Activated CD4-positive, alpha-beta T cell treated with anti-CD3 and anti-CD28 coated beads, Interleukin-2, amount 10 ng/mL, durations not matched to agents 7 days and 5 days (primary cell): ENCODE measurements at regions not wholly inside any gene's neighbourhood (a gene's known extent, or its start where the extent isn't known, plus 50 kb on each side); places are given as distances from the start of the nearest gene placed in this dataset.
A peak's percentile ranks its signal among the peaks of the same experiment; 100 is the strongest.
"Not testable (repeated sequence)": the region's sequence is repeated elsewhere in the genome, so short reads cannot be mapped to it uniquely, and the experiment has no call there.

ENCODE experiments used
- CTCF ChIA-PET: fragments of 350-600 bp; sonication (Branson Sonifier 250); formaldehyde crosslinking; loops from one replicate; lab custom pipeline; 2021; ENCODE audit warnings: antibody characterized with exemption; lab: Charles Lee
- POLR2A ChIA-PET: fragments of 350-600 bp; sonication (Branson Sonifier 250); formaldehyde crosslinking; loops from one replicate; lab custom pipeline; 2021; ENCODE audit warnings: antibody characterized with exemption; lab: Charles Lee
- DNase-seq: peaks from one replicate; pipeline ENCODE4 v3.0.0-alpha.2; 2020
- H3K27ac Mint-ChIP-seq: one replicate; pipeline ENCODE4 v1.8.0; 2021; ENCODE audit warnings: mild to moderate bottlenecking, moderate library complexity, mixed read lengths
- H3K27me3 Mint-ChIP-seq: one replicate; pipeline ENCODE4 v1.8.0; 2021; ENCODE audit warnings: mixed read lengths
- H3K36me3 Mint-ChIP-seq: one replicate; pipeline ENCODE4 v1.8.0; 2021; ENCODE audit warnings: low read depth, mixed read lengths
- H3K4me1 Mint-ChIP-seq: one replicate; pipeline ENCODE4 v1.8.0; 2021; ENCODE audit warnings: mixed read lengths
- H3K4me3 Mint-ChIP-seq: one replicate; pipeline ENCODE4 v1.8.0; 2021; ENCODE audit warnings: mild to moderate bottlenecking, moderate library complexity, mixed read lengths
- H3K9me3 Mint-ChIP-seq: one replicate; pipeline ENCODE4 v1.8.0; 2021; ENCODE audit warnings: mixed read lengths

DNA sequence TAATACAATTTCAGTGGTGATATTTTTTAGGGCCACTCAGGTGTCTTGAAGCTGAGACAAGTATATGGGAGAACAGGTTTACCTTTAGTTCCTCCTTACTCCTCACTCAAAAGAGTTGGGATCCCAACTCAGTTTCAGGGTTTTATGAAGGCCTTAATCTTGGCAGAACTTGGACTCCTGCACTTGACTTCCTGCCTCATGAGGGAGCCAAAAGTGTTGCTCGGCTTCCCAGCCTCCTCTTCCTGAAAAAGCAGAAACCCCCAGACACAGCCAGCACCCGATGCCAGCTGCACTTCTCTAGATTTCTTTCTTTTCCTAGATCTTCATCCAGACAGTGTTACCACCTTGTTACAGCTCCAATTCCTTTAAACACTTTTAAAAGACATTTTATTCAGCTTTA, 70.8 kb upstream of the TMPRSS2 start:
- Mint-ChIP-seq H3K4me3 (no peak overlapping the region), H3K27me3 (peaks cover 2% of the 10 kb centered on the region), H3K9me3 (peaks cover 7% of the 10 kb centered on the region), H3K27ac (no peak overlapping the region), H3K4me1 (no peaks in the 10 kb centered on the region), H3K36me3 (no peaks in the 10 kb centered on the region)
- ChIA-PET CTCF (no interaction called here), POLR2A (no interaction called here)
- DNase-seq = no peak

DNA sequence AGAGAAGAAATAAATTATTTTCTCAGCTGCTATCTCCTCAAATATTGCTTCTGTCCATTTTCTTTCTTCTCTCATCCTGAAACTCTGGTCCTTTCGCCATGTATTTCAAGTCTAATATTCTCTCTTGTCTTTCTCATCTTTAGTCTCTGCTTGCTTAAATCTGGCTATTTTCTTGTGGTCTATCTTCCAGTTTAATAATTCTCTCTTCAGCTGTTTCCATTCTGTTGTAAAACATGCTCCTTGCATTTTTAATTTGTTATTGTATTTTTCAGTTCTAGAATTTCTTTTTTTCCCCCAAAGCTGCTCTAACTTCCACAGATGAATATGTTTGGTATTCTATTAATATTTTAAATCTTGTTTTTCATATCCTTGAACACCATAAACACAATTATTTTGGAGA, 70.1 kb upstream of the TMPRSS2 start:
- Mint-ChIP-seq H3K9me3 (peaks cover 10% of the 10 kb centered on the region), H3K4me1 (no peaks in the 10 kb centered on the region), H3K27ac (no peak overlapping the region), H3K36me3 (no peaks in the 10 kb centered on the region), H3K27me3 (peaks cover 2% of the 10 kb centered on the region), H3K4me3 (no peak overlapping the region)
- ChIA-PET POLR2A (no interaction called here), CTCF (interaction anchor here (1.3 kb wide), 1 partner anchor 11 kb away, joined by 4 read pairs; no protein-coding TSS in a partner anchor)
- no peak for DNase-seq

DNA sequence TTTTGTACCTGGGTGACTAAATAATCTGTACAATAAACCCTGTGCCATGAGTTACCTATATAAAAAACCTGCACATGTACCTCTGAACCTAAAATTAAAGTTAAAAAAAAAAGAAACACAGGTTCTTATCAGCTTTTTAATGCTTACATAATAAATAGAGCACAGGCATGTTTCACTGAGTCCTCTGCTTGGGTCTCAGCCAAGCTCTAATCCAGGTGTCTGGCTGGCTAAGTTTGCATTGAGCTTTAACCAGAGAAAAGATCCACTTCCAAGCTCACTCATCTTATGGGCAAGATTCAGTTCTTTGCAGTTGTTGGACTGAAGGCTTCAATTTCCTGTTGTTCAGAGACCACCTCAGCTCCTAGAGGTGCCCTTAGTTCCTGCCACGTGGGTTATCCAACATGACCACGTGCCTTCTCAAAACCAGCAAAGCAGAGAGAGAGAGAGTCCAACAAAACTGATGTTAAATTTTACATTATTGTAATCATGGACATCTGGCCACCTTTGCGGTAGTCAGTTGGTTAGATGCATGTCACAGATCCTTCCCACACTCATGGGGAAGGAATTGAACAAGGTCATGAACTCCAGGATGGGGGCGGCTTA, 68.2 kb upstream of the TMPRSS2 start:
- no peak for DNase-seq
- H3K9me3 Mint-ChIP-seq = peaks cover 14% of the 10 kb centered on the region
- H3K27ac Mint-ChIP-seq = no peak overlapping the region
- no peaks in the 10 kb centered on the region for H3K4me1 Mint-ChIP-seq
- peaks cover 2% of the 10 kb centered on the region for H3K27me3 Mint-ChIP-seq
- H3K36me3 Mint-ChIP-seq = no peaks in the 10 kb centered on the region
- CTCF ChIA-PET = interaction anchor here (0.7 kb wide), 1 partner anchor 498 kb away, joined by 4 read pairs; no protein-coding TSS in a partner anchor
- no peak overlapping the region for H3K4me3 Mint-ChIP-seq
- POLR2A ChIA-PET = no interaction called here

DNA sequence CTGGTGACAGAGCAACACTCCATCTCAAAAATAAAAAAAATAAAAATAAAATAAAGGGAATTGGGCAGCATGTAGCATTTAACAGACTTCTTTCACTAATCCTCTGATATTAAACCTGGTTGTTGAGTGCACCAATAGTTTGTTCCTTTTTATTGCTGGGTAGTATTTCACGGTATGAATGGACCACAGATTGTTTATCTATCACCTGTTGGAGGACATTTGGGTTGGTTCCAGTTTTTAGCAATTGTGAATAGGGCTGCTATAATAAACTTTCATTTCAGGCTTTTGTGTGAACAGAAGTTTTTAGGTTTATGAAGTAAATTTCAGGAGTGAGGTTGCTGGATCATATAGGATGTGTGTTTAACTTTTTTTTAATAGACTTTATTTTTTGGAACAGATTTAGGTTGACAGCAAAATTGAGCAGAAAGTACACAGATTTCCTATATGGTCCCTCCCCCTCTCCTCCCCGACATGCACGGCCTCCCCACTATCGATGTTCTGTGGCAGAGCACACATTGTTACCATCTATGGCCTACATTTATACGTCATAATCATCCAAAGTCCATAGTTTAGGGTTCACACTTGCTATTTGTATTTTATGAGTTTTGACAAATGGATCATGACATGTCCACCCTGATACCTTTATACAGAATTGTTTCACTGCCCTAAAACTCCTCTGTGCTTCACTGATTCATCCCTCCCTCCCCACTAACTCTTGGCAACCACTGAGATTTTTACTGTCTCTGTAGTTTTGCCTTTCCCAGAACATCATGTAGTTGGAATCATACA, 66.1 kb upstream of the TMPRSS2 start:
- no peak for DNase-seq

DNA sequence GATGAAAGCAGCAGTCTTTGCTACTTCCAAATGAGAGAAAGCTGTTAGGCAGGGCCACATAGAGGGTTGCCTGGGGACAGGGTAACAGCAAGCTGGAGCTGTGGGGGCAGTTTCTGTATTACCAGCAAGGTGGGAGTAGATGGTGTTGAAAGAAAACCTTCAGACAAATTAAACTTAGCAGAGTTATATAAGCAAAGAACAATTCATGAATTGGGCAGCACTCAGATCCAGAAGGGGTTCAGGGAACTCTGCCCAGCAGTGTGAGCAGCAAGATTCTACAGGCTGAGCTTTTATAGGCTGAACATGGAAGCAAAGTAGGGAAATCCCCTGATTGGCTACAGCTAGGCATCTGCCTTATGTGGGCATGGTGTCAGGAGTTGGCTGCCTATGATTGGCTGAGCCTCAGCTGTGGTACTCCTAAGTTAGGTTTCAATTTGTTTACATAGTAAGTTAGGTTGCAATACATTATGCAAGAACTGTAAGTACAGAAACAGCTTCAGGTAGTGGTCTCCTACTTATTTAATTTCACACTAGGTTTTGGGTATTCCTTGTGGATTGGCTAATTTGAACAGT, 64.1 kb upstream of the TMPRSS2 start:
- Mint-ChIP-seq H3K4me1 (no peaks in the 10 kb centered on the region), H3K36me3 (no peaks in the 10 kb centered on the region), H3K4me3 (no peak overlapping the region), H3K27ac (no peak overlapping the region), H3K27me3 (no peaks in the 10 kb centered on the region), H3K9me3 (peaks cover 9% of the 10 kb centered on the region)
- ChIA-PET POLR2A (no interaction called here), CTCF (no interaction called here)
- DNase-seq = no peak

More for the DNA sequence above, 66.1 kb upstream of the TMPRSS2 start:
- ChIA-PET POLR2A (no interaction called here), CTCF (no interaction called here)
- Mint-ChIP-seq H3K27me3 (peaks cover 2% of the 10 kb centered on the region), H3K36me3 (no peaks in the 10 kb centered on the region), H3K4me1 (no peaks in the 10 kb centered on the region), H3K27ac (no peak overlapping the region), H3K4me3 (no peak overlapping the region), H3K9me3 (peaks cover 14% of the 10 kb centered on the region)

DNA sequence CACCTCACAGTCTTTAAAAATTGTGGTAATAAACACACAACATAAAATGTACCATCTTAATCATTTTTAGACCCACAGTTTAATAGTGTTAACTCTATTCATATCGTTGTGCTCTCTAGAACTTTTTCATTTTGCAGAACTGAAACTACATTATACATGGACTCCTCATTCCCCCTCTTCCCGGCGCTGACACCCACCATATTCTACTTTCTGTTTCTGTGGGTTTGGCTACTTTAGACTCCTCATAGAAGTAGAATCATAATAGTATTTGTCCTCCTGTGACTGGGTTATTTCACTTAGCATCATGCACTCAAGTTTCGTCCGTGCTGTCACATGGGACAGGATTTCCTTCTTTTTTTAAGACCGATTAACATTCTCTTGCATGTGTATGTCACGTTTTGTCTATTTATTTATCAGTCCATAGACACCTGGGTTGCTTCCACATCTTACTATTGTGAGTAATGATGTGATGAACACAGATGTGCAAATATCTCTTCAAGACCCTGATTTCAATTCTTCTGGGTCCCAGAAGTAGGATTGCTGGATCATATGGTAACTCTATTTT, 62.9 kb upstream of the TMPRSS2 start:
- CTCF ChIA-PET = no interaction called here
- H3K36me3 Mint-ChIP-seq = no peaks in the 10 kb centered on the region

DNA sequence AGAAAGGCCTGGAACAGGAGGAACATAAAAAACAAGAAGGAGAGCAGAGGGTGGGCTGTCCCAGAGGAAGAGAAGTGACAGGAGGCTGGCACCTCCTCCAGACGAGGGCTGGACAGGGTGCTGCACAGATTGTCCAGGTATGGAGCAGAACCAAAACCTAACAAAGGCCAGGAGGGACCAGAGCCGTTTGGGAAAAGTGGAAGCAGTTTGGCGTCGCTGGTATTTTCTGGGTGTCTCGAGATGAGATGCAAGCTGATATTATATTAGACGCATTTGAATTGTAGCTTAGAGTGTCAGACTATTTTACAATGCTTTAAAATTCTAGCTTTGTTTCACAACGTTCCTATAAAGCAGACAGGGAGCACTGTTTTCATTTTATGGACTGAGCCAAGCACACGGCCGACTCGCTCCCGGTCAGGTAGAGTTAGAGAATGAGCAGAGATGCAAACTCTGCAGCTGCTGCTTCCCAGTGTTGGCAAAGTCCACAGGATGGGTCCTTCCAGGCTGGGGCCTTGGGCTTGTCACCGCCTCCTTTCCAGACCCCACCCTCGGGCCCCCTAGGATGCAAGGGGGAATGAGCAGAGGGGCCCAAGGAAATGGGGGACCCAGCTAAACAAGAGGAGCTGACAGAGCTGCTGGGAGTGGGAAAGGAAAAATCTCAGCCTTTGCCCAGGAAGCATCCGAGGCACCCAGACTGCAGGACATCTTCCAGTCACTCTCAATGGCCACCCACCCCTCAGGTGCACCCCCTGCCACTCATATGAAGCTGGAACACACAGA, 60.8 kb upstream of the TMPRSS2 start:
- DNase-seq = no peak
- CTCF ChIA-PET = no interaction called here
- peaks cover 7% of the 10 kb centered on the region for H3K9me3 Mint-ChIP-seq
- POLR2A ChIA-PET = no interaction called here
- H3K4me1 Mint-ChIP-seq = peaks cover 6% of the 10 kb centered on the region
- H3K27me3 Mint-ChIP-seq = no peaks in the 10 kb centered on the region
- H3K27ac Mint-ChIP-seq = no peak overlapping the region
- no peaks in the 10 kb centered on the region for H3K36me3 Mint-ChIP-seq
- no peak overlapping the region for H3K4me3 Mint-ChIP-seq

More for the DNA sequence above, 62.9 kb upstream of the TMPRSS2 start:
- POLR2A ChIA-PET = no interaction called here
- Mint-ChIP-seq H3K9me3 (peaks cover 9% of the 10 kb centered on the region), H3K4me3 (no peak overlapping the region), H3K27ac (no peak overlapping the region), H3K4me1 (no peaks in the 10 kb centered on the region), H3K27me3 (no peaks in the 10 kb centered on the region)
- no peak for DNase-seq

DNA sequence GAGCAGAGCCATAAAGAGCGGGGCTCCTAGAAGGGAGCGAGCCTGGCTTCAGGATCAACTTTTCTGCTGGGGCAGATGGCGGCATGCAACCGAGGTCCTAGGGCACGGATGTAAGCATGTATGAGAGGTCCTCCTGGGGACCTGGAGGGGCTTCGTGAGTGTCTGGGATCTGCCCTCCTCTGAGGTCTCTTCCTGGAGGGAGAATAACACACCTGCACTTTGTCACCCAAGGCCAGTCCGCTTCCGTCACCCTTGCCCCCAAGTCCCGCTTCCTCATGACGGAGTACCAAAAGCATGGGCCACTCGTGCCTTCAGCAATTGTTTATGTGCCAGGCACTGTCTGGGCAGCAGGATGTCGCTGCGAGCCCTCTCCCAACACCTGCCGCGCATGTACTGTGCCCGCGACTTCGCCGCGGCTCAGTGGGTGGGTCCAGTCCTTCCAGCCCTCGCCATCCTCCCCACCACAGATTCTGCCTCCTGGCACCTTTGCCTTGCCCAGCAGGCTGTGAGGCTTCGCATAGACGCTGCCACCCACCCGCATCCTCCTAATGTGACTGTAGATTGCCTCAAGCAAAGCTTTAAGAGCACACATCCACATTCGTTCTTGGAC, 60.0 kb upstream of the TMPRSS2 start:
- Mint-ChIP-seq H3K36me3 (no peaks in the 10 kb centered on the region), H3K27me3 (no peaks in the 10 kb centered on the region), H3K4me1 (peaks cover 6% of the 10 kb centered on the region), H3K4me3 (no peak overlapping the region), H3K27ac (no peak overlapping the region), H3K9me3 (peaks cover 4% of the 10 kb centered on the region)
- ChIA-PET POLR2A (no interaction called here), CTCF (interaction anchor here (0.6 kb wide), 1 partner anchor 255 kb away, joined by 4 read pairs; no protein-coding TSS in a partner anchor)
- DNase-seq = no peak

DNA sequence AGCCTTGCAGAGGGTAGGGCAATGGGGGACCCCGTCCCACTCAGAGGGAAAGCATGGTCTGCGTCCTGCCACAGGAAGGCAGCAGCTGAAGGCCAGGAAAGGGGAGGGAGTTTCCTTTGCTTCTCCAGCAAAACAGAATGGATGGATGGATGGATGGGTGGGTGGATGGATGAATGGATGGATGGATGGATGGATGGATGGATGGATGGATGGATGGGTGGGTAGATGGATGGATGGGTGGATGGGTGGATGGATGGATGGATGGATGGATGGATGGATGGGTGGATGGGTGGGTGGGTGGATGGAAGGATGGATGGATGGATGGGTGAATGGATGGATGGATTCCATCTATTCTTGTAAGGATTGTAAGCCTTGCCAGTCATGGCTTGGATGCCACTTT, 59.3 kb upstream of the TMPRSS2 start:
- H3K27ac Mint-ChIP-seq, H3K36me3 Mint-ChIP-seq, H3K27me3 Mint-ChIP-seq, H3K4me3 Mint-ChIP-seq, H3K9me3 Mint-ChIP-seq, H3K4me1 Mint-ChIP-seq, DNase-seq, POLR2A ChIA-PET: not testable (repeated sequence)
- CTCF ChIA-PET = interaction anchor here (0.6 kb wide), 1 partner anchor 255 kb away, joined by 4 read pairs; no protein-coding TSS in a partner anchor

DNA sequence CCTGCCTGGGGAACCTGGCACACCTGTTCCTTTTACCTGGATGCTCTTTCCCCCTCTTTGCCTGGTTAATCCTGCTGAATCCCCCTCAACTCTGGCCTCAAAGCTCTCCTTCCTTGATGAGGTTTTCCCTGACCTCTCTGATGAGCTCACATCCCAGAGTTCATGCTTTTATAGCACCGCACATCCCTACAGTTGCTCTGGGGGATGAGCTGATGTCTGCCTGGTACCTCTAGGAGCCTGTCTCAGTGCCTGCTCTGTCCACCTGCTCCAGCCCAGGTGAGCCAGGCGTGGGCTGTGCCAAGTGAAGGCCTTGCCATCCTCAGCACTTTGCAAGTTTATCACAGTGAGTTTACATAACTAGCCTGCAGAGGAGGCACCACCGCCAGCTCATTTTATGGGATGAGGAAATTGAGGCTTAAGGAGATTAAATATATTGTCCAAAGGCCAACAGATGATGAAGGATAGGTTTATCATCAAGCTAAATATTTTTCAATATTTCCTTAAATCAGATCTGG, 58.6 kb upstream of the TMPRSS2 start:
- Mint-ChIP-seq H3K27ac (no peak overlapping the region), H3K36me3 (no peaks in the 10 kb centered on the region), H3K9me3 (peaks cover under 1% of the 10 kb centered on the region), H3K4me1 (peaks cover 6% of the 10 kb centered on the region), H3K4me3 (no peak overlapping the region), H3K27me3 (no peaks in the 10 kb centered on the region)
- no peak for DNase-seq
- POLR2A ChIA-PET = no interaction called here
- CTCF ChIA-PET = interaction anchor here (2.0 kb wide), 1 partner anchor 13 kb away, joined by 4 read pairs; no protein-coding TSS in a partner anchor

DNA sequence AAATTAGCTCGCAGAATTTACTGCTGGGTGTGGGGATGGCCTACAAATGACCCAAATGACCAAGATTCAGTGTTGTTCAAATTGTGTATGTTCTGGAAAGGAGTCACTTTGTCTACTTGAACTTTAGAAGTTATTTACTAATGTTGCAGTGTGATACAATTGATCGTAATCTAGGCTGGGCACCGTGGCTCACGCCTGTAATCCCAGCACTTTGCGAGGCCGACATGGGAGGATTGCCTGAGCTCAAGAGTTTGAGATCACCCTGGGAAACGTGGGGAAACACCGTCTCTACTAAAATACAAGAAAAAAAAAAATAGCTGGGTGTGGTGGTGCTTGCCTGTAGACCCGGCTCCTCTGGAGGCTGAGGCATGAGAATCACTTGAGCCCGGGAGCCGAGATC, 57.6 kb upstream of the TMPRSS2 start:
- ChIA-PET POLR2A (no interaction called here), CTCF (interaction anchor here (2.0 kb wide), 1 partner anchor 12 kb away, joined by 4 read pairs; no protein-coding TSS in a partner anchor)
- no peaks in the 10 kb centered on the region for H3K27me3 Mint-ChIP-seq
- no peak overlapping the region for H3K27ac Mint-ChIP-seq
- peaks cover 6% of the 10 kb centered on the region for H3K4me1 Mint-ChIP-seq
- H3K9me3 Mint-ChIP-seq = no peaks in the 10 kb centered on the region
- H3K4me3 Mint-ChIP-seq = no peak overlapping the region
- no peaks in the 10 kb centered on the region for H3K36me3 Mint-ChIP-seq
- no peak for DNase-seq

DNA sequence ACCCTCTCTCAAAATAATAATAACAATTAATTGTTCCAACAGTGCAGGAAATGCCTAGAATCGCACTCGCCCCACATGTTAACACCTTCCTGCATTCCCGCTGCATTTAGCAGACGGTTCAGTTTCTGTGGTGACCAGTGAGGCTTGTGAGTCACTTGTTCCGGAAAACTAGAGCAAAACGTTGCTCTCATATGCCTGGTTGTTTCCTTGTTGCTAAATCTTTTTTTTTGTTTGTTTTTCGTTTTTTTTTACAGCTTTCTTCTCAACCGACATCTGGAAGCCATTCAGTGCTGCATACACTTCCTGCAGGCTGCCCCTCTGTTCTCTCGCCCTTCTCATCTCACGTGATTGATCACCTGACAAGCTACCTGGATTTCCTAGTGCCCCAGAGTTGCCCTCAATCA, 56.9 kb upstream of the TMPRSS2 start:
- Mint-ChIP-seq H3K4me3 (no peak overlapping the region), H3K36me3 (no peaks in the 10 kb centered on the region), H3K9me3 (no peaks in the 10 kb centered on the region), H3K27me3 (no peaks in the 10 kb centered on the region), H3K27ac (peak overlapping the region; percentile 20), H3K4me1 (peaks cover 6% of the 10 kb centered on the region)
- no peak for DNase-seq
- ChIA-PET POLR2A (no interaction called here), CTCF (interaction anchor here (2.0 kb wide), 1 partner anchor 11 kb away, joined by 4 read pairs; no protein-coding TSS in a partner anchor)
